Endodermal cell (in vitro differentiated cells): ENCODE measurements at regions not wholly inside any gene's neighbourhood (a gene's known extent, or its start where the extent isn't known, plus 50 kb on each side); places are given as distances from the start of the nearest gene placed in this dataset.

ENCODE experiments used
- DNase-seq: peaks from one replicate; pipeline ENCODE4 v3.0.0-alpha.2; 2017
- H3K27ac ChIP-seq: 2 replicates; pipeline ENCODE4 v1.5.1; 2013; ENCODE audit warnings: mild to moderate bottlenecking, low read depth, low read length, moderate library complexity
- H3K27me3 ChIP-seq: 2 replicates; pipeline ENCODE4 v1.6.1; 2013; ENCODE audit warnings: mild to moderate bottlenecking, low read length, moderate library complexity; ENCODE audit not compliant: insufficient read depth, control insufficient read depth, poor library complexity, severe bottlenecking
- H3K36me3 ChIP-seq: 2 replicates; pipeline ENCODE4 v1.7.0; 2013; ENCODE audit warnings: mild to moderate bottlenecking, low read length, moderate library complexity; ENCODE audit not compliant: control insufficient read depth, insufficient read depth
- H3K4me1 ChIP-seq: one replicate; pipeline ENCODE4 v1.7.0; 2013; ENCODE audit warnings: low read length; ENCODE audit not compliant: control insufficient read depth, insufficient read depth
- H3K4me3 ChIP-seq: 2 replicates; pipeline ENCODE4 v1.5.1; 2013; ENCODE audit warnings: mild to moderate bottlenecking, low read length, moderate library complexity
- H3K9ac ChIP-seq: 2 replicates; pipeline ENCODE4 v1.6.1; 2013; ENCODE audit warnings: mild to moderate bottlenecking, low read length, moderate library complexity; ENCODE audit not compliant: poor library complexity, severe bottlenecking; ENCODE audit errors: extremely low read depth
- H3K9me3 ChIP-seq: 2 replicates; pipeline ENCODE4 v1.6.1; 2013; ENCODE audit warnings: mild to moderate bottlenecking, low read length, moderate library complexity; ENCODE audit not compliant: control insufficient read depth
- H3K27ac Mint-ChIP-seq: 2 replicates; pipeline ENCODE4 v1.8.0; 2020; ENCODE audit warnings: mixed read lengths
- H3K27me3 Mint-ChIP-seq: 2 replicates; pipeline ENCODE4 v1.8.0; 2021; ENCODE audit warnings: mild to moderate bottlenecking, mixed read lengths; ENCODE audit not compliant: insufficient read depth
- H3K36me3 Mint-ChIP-seq: 2 replicates; pipeline ENCODE4 v1.8.0; 2020; ENCODE audit warnings: low read depth, mixed read lengths
- H3K4me1 Mint-ChIP-seq: 2 replicates; pipeline ENCODE4 v1.8.0; 2020; ENCODE audit warnings: mixed read lengths
- H3K4me3 Mint-ChIP-seq: 2 replicates; pipeline ENCODE4 v1.8.0; 2020; ENCODE audit warnings: mild to moderate bottlenecking, moderate library complexity, mixed read lengths
- H3K9me3 Mint-ChIP-seq: 2 replicates; pipeline ENCODE4 v1.8.0; 2020; ENCODE audit warnings: mild to moderate bottlenecking, mixed read lengths
- WGBS, 2 experiments: methylation state at CpG; one replicate each; pipeline versions ENCODE4 v1.1.5 to v1.1.7; 2013; ENCODE audit warnings: missing lambda C conversion rate in 2 of 2, mixed read lengths in 1 of 2; ENCODE audit not compliant: insufficient coverage in 1 of 2, insufficient read length in 1 of 2; 5-methylcytosine and 5-hydroxymethylcytosine counted together
- TF ChIP-seq, protein P1 (sequence below): fragments of 200-600 bp; sonication (generic); conservative IDR thresholded peaks from 2 replicates; pipeline ENCODE4 v1.5.0; 2021; ENCODE audit warnings: antibody characterized with exemption, mild to moderate bottlenecking

DNA sequence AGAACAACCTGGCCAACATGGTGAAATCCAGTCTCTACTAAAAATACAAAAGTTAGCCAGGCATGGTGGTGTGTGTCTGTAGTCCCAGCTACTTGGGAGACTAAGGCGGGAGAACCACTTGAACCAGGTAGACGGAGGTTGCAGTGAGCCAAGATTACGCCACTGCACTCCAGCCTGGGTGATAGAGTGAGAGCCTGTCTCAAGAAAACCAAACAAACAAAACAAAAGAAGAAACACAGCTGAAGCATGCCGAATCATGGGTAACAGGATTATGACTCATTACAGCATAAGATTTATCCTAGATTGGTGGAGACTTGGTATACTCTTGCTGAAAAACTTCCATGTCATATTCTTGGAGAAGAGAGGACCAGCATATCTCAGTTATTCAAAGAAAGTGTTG lies 236.7 kb upstream of the CCNH start:
- Mint-ChIP-seq H3K4me3 (no peak overlapping the region), H3K9me3 (no peaks in the 10 kb centered on the region), H3K36me3 (no peaks in the 10 kb centered on the region), H3K27me3 (no peaks in the 10 kb centered on the region), H3K27ac (no peak overlapping the region), H3K4me1 (no peaks in the 10 kb centered on the region)
- H3K27ac ChIP-seq, result no peak overlapping the region
- H3K4me1 ChIP-seq, result no peaks in the 10 kb centered on the region
- no peak overlapping the region for H3K4me3 ChIP-seq
- no peak for DNase-seq
- no peaks in the 10 kb centered on the region for H3K27me3 ChIP-seq
- TF ChIP-seq, protein P1, sequence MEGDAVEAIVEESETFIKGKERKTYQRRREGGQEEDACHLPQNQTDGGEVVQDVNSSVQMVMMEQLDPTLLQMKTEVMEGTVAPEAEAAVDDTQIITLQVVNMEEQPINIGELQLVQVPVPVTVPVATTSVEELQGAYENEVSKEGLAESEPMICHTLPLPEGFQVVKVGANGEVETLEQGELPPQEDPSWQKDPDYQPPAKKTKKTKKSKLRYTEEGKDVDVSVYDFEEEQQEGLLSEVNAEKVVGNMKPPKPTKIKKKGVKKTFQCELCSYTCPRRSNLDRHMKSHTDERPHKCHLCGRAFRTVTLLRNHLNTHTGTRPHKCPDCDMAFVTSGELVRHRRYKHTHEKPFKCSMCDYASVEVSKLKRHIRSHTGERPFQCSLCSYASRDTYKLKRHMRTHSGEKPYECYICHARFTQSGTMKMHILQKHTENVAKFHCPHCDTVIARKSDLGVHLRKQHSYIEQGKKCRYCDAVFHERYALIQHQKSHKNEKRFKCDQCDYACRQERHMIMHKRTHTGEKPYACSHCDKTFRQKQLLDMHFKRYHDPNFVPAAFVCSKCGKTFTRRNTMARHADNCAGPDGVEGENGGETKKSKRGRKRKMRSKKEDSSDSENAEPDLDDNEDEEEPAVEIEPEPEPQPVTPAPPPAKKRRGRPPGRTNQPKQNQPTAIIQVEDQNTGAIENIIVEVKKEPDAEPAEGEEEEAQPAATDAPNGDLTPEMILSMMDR, result no peak
- H3K36me3 ChIP-seq, result no peaks in the 10 kb centered on the region
- H3K9me3 ChIP-seq, result no peaks in the 10 kb centered on the region
- WGBS, 2 experiments, result 95% methylated on average over 4 of the region's 4 CpGs; no CpG with 5 or more reads in 1 of the 2 experiments
- H3K9ac ChIP-seq, result no peak overlapping the region

DNA sequence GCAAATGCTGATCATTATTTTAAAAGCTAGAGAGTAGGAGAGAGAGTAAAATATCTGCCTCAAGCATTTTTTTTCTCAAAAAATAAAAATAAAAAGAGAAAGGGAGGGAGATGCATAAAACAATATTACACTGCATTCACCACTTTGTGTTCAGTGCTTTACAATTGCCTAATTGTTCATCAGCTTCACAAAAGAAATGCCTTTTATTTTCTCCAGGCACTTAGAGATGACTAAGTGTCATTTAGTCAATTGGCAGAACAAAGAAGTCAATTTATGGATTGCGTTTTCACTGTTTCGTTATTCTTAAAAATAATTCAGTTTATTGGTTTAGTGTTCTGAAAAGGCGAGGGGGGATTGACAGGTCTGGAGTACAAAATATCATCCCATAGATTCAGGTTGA lies 232.5 kb upstream of the CCNH start:
- no peaks in the 10 kb centered on the region for H3K36me3 ChIP-seq
- WGBS, 2 experiments, result 71 to 80% methylated on average over 2 to 3 of the region's 3 CpGs
- Mint-ChIP-seq H3K9me3 (no peaks in the 10 kb centered on the region), H3K36me3 (no peaks in the 10 kb centered on the region), H3K27me3 (no peaks in the 10 kb centered on the region), H3K4me1 (no peaks in the 10 kb centered on the region), H3K4me3 (no peak overlapping the region), H3K27ac (no peak overlapping the region)
- H3K4me1 ChIP-seq, result no peaks in the 10 kb centered on the region
- H3K4me3 ChIP-seq, result no peak overlapping the region
- no peak overlapping the region for H3K27ac ChIP-seq
- H3K9me3 ChIP-seq, result no peaks in the 10 kb centered on the region
- TF ChIP-seq, protein P1, result no peak
- no peak for DNase-seq
- no peaks in the 10 kb centered on the region for H3K27me3 ChIP-seq
- no peak overlapping the region for H3K9ac ChIP-seq

DNA sequence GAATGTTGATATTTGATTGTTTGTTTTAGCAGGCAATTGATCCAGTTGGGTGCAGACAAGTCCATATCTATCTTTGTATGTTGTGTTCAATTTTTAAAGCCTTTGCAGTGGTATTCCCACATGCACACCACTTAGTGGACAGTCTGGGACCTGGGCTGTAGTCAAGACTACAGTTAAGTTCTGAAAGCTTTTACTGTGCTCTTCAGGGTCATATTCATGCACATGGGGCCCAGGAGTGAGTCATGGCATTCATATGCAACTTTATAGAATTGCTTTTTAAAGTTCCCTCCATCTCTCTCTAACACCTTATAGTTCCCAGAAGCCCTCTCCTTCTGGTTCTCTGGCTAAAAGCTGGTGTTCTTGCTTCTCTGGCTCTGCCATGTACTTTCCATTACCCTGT lies 228.2 kb upstream of the CCNH start:
- H3K4me3 Mint-ChIP-seq, result no peak overlapping the region

More for the DNA sequence above, 228.2 kb upstream of the CCNH start:
- Mint-ChIP-seq H3K9me3 (no peaks in the 10 kb centered on the region), H3K27me3 (no peaks in the 10 kb centered on the region), H3K4me1 (no peaks in the 10 kb centered on the region), H3K27ac (no peak overlapping the region), H3K36me3 (no peaks in the 10 kb centered on the region)
- no peaks in the 10 kb centered on the region for H3K4me1 ChIP-seq
- TF ChIP-seq, protein P1, result no peak
- no peak overlapping the region for H3K9ac ChIP-seq
- H3K36me3 ChIP-seq, result no peaks in the 10 kb centered on the region
- H3K9me3 ChIP-seq, result no peaks in the 10 kb centered on the region
- no peak overlapping the region for H3K27ac ChIP-seq
- DNase-seq, result no peak
- H3K4me3 ChIP-seq, result no peak overlapping the region
- H3K27me3 ChIP-seq, result no peaks in the 10 kb centered on the region
